IMR-90 (cell line): ENCODE measurements at regions not wholly inside any gene's neighbourhood (a gene's known extent, or its start where the extent isn't known, plus 50 kb on each side); places are given as distances from the start of the nearest gene placed in this dataset.
"Not testable (repeated sequence)": the region's sequence is repeated elsewhere in the genome, so short reads cannot be mapped to it uniquely, and the experiment has no call there.

Experiments
- ATAC-seq: fragments of 200-7000 bp; cut with Tn5 transposase; 2 replicates; pipeline ENCODE4 v1.9.1; 2020; ENCODE audit warnings: low read depth, mild to moderate bottlenecking, moderate library complexity
- BruUV-seq: library from RNA; stranded (reverse); fragments of 400-500 nt; replicated peaks from 2 replicates; lab custom pipeline; 2021; lab: Mats Ljungman, UMichigan
- CTCF ChIA-PET: fragments of 300-600 bp; formaldehyde crosslinking; extraction: SDS; loops from one replicate; lab custom pipeline; 2021; ENCODE audit warnings: antibody characterized with exemption; lab: Yijun Ruan, JAX
- POLR2A ChIA-PET: fragments of 300-600 bp; sonication (Branson Sonifier 250); formaldehyde crosslinking; loops from one replicate; lab custom pipeline; 2022; ENCODE audit warnings: antibody characterized with exemption; ENCODE audit not compliant: unreplicated experiment; lab: Charles Lee
- DNase-seq: peaks from one replicate; pipeline ENCODE4 v3.0.0; 2013
- H2AFZ ChIP-seq: replicated peaks from 2 replicates; pipeline ENCODE3; 2013; ENCODE audit warnings: low read length, mild to moderate bottlenecking; ENCODE audit not compliant: poor library complexity
- H2AK5ac ChIP-seq: 2 replicates; pipeline ENCODE4 v1.6.1; 2013; ENCODE audit warnings: low read depth, low read length, inconsistent platforms
- H2AK9ac ChIP-seq: replicated peaks from 2 replicates; pipeline ENCODE3; 2013; ENCODE audit warnings: mild to moderate bottlenecking, low read depth, low read length, moderate library complexity; ENCODE audit not compliant: poor library complexity
- H2BK120ac ChIP-seq: 2 replicates; pipeline ENCODE4 v1.6.1; 2013; ENCODE audit warnings: low read depth, low read length, inconsistent platforms
- H2BK15ac ChIP-seq: 3 replicates; pipeline ENCODE4 v1.6.1; 2013; ENCODE audit warnings: low read depth, low read length, inconsistent platforms
- H2BK20ac ChIP-seq: 2 replicates; pipeline ENCODE4 v1.6.1; 2013; ENCODE audit warnings: low read depth, mild to moderate bottlenecking, inconsistent platforms, low read length, moderate library complexity
- H2BK5ac ChIP-seq: 2 replicates; pipeline ENCODE4 v1.6.1; 2013; ENCODE audit warnings: mild to moderate bottlenecking, low read depth, low read length, inconsistent platforms; ENCODE audit not compliant: poor library complexity, severe bottlenecking
- H3K14ac ChIP-seq: replicated peaks from 2 replicates; pipeline ENCODE4 v1.6.1; 2013; ENCODE audit warnings: low read depth, low read length, inconsistent platforms
- H3K18ac ChIP-seq: 2 replicates; pipeline ENCODE4 v1.6.1; 2013; ENCODE audit warnings: low read depth, low read length, control low read depth
- H3K23ac ChIP-seq: 2 replicates; pipeline ENCODE4 v1.6.1; 2013; ENCODE audit warnings: low read depth, low read length, inconsistent platforms
- H3K27ac ChIP-seq: 2 replicates; pipeline ENCODE4 v1.5.1; 2013; ENCODE audit warnings: mild to moderate bottlenecking, control low read depth, low read length; ENCODE audit not compliant: insufficient read depth
- H3K27me3 ChIP-seq: 2 replicates; pipeline ENCODE4 v1.6.1; 2013; ENCODE audit warnings: low read length; ENCODE audit not compliant: control insufficient read depth, insufficient read depth
- H3K36me3 ChIP-seq: 2 replicates; pipeline ENCODE4 v1.6.1; 2013; ENCODE audit warnings: low read length, mixed read lengths; ENCODE audit not compliant: control insufficient read depth, insufficient read depth
- H3K4ac ChIP-seq: 2 replicates; pipeline ENCODE4 v1.6.1; 2013; ENCODE audit warnings: low read depth, low read length, inconsistent platforms
- H3K4me1 ChIP-seq: 2 replicates; pipeline ENCODE4 v1.6.1; 2013; ENCODE audit warnings: low read length, mixed read lengths; ENCODE audit not compliant: control insufficient read depth, insufficient read depth
- H3K4me2 ChIP-seq: 2 replicates; pipeline ENCODE4 v1.6.1; 2013; ENCODE audit warnings: low read depth, mild to moderate bottlenecking, control low read depth, low read length, moderate library complexity
- H3K4me3 ChIP-seq: 2 replicates; pipeline ENCODE4 v1.5.1; 2013; ENCODE audit warnings: low read depth, mild to moderate bottlenecking, control low read depth, low read length, moderate library complexity; ENCODE audit not compliant: insufficient read depth
- H3K56ac ChIP-seq: 2 replicates; pipeline ENCODE4 v1.6.1; 2013; ENCODE audit warnings: low read length, inconsistent platforms; ENCODE audit not compliant: insufficient read depth; ENCODE audit errors: extremely low read depth
- H3K79me1 ChIP-seq, 2 experiments: 2 replicates each; pipeline ENCODE4 v1.6.1; 2013; ENCODE audit warnings: low read length in 2 of 2, inconsistent platforms in 1 of 2, low read depth in 1 of 2
- H3K9ac ChIP-seq: 2 replicates; pipeline ENCODE4 v1.6.1; 2013; ENCODE audit warnings: low read depth, low read length, control low read depth
- H3K9me1 ChIP-seq: 2 replicates; pipeline ENCODE4 v1.6.1; 2013; ENCODE audit warnings: low read length, inconsistent platforms; ENCODE audit not compliant: insufficient read depth
- H3K9me3 ChIP-seq: 2 replicates; pipeline ENCODE4 v1.6.1; 2013; ENCODE audit warnings: low read length; ENCODE audit not compliant: control insufficient read depth, insufficient read depth
- H4K20me1 ChIP-seq: 2 replicates; pipeline ENCODE4 v1.6.1; 2013; ENCODE audit warnings: low read length, inconsistent platforms; ENCODE audit not compliant: insufficient read depth
- H4K5ac ChIP-seq: 2 replicates; pipeline ENCODE4 v1.6.1; 2013; ENCODE audit warnings: mild to moderate bottlenecking, low read depth, low read length, control low read depth
- H4K8ac ChIP-seq, 2 experiments: 2 replicates each; pipeline ENCODE4 v1.6.1; 2013; ENCODE audit warnings: low read depth in 2 of 2, low read length in 2 of 2, control low read depth in 1 of 2, inconsistent platforms in 1 of 2
- H4K91ac ChIP-seq: 2 replicates; pipeline ENCODE4 v1.6.1; 2013; ENCODE audit warnings: low read depth, low read length, inconsistent platforms; ENCODE audit not compliant: insufficient read depth
- WGBS, 2 experiments: methylation state at CpG; one replicate each; pipeline versions ENCODE4 v1.1.5 to v1.1.7; 2013; ENCODE audit warnings: missing lambda C conversion rate in 2 of 2; ENCODE audit not compliant: insufficient read length in 1 of 2; ENCODE audit errors: extremely low coverage in 2 of 2; 5-methylcytosine and 5-hydroxymethylcytosine counted together
- dilution Hi-C: fragments of 300-500 bp; cut with HindIII; formaldehyde crosslinking; loops from one replicate; pipeline ENCODE4 v1.14.3; 2018; ENCODE audit warnings: low sequenced_read_pairs; ENCODE audit not compliant: unreplicated experiment
- in situ Hi-C: fragments of 300-500 bp; cut with MboI; formaldehyde crosslinking; loops from 3 replicates; pipeline ENCODE4 v1.14.3; 2019; ENCODE audit warnings: low sequenced_read_pairs, inconsistent platforms, mixed read lengths
- intact Hi-C: fragments of 100-400 bp; cut with micrococcal nuclease; formaldehyde crosslinking; loops from 2 replicates; pipeline ENCODE4 v1.10.0; 2022

GRCh38 chr22:10631961-10632360, 4896.0 kb upstream of the OR11H1 start:
- dilution Hi-C loops, H3K56ac ChIP-seq, H2AK9ac ChIP-seq, H3K9ac ChIP-seq, H3K18ac ChIP-seq, in situ Hi-C loops, H3K27ac ChIP-seq, CTCF ChIA-PET, POLR2A ChIA-PET, H3K79me1 ChIP-seq, H2AFZ ChIP-seq, H3K4ac ChIP-seq, H3K14ac ChIP-seq, H2BK5ac ChIP-seq, DNase-seq, H3K4me3 ChIP-seq, H4K91ac ChIP-seq, H3K27me3 ChIP-seq, H3K9me3 ChIP-seq, BruUV-seq, H3K36me3 ChIP-seq, H3K4me2 ChIP-seq, H4K20me1 ChIP-seq, H4K5ac ChIP-seq, H2BK120ac ChIP-seq, H3K9me1 ChIP-seq, H2AK5ac ChIP-seq, H2BK15ac ChIP-seq, H3K4me1 ChIP-seq, H3K23ac ChIP-seq, H4K8ac ChIP-seq, H2BK20ac ChIP-seq, intact Hi-C loops, ATAC-seq: not testable (repeated sequence)
- no CpG with 5 or more reads among the region's 15 CpGs for WGBS, 2 experiments

- H3K27me3 ChIP-seq, H3K36me3 ChIP-seq, ATAC-seq, H3K23ac ChIP-seq, H3K14ac ChIP-seq, H3K9ac ChIP-seq, H2AK5ac ChIP-seq, H3K9me1 ChIP-seq, DNase-seq, H4K91ac ChIP-seq, H3K9me3 ChIP-seq, H3K4me2 ChIP-seq, H3K4me1 ChIP-seq, POLR2A ChIA-PET, H3K56ac ChIP-seq, H4K20me1 ChIP-seq, BruUV-seq, in situ Hi-C loops, H2BK120ac ChIP-seq, H4K5ac ChIP-seq, H4K8ac ChIP-seq, H3K79me1 ChIP-seq, CTCF ChIA-PET, H2AFZ ChIP-seq, H2BK20ac ChIP-seq, H2BK5ac ChIP-seq, dilution Hi-C loops, H2BK15ac ChIP-seq, H3K4me3 ChIP-seq, H3K4ac ChIP-seq, H3K18ac ChIP-seq, H3K27ac ChIP-seq, intact Hi-C loops, H2AK9ac ChIP-seq: not testable (repeated sequence)
- WGBS, 2 experiments: no CpG with 5 or more reads among the region's 3 CpGs
Measured at GRCh38 chr22:10635341-10635740, 4892.7 kb upstream of the OR11H1 start.
